WERI-Rb-1 (cell line): ENCODE measurements at regions not wholly inside any gene's neighbourhood (a gene's known extent, or its start where the extent isn't known, plus 50 kb on each side); places are given as distances from the start of the nearest gene placed in this dataset.

Source experiments
- DNase-seq: peaks from one replicate; pipeline ENCODE4 v3.0.0-alpha.2; 2020
- H3K27ac ChIP-seq: fragments of 250-450 bp; sonication (Bioruptor Pico); 2 replicates; pipeline ENCODE4 v1.5.1; 2020; ENCODE audit warnings: mild to moderate bottlenecking, moderate library complexity
- H3K27me3 ChIP-seq: fragments of 250-450 bp; sonication (Bioruptor Pico); 2 replicates; pipeline ENCODE4 v1.5.1; 2021; ENCODE audit warnings: mild to moderate bottlenecking, low read depth, moderate library complexity; ENCODE audit not compliant: insufficient read depth, severe bottlenecking
- H3K36me3 ChIP-seq: fragments of 250-450 bp; sonication (Bioruptor Pico); 2 replicates; pipeline ENCODE4 v1.5.1; 2020; ENCODE audit warnings: mild to moderate bottlenecking, moderate library complexity
- H3K4me3 ChIP-seq: 2 replicates; pipeline ENCODE4 v1.5.1; 2011; ENCODE audit warnings: low read depth, mild to moderate bottlenecking, control low read depth, low read length
- H3K9me3 ChIP-seq: fragments of 250-450 bp; sonication (Bioruptor Pico); 2 replicates; pipeline ENCODE4 v1.5.1; 2021; ENCODE audit warnings: mild to moderate bottlenecking, moderate library complexity; ENCODE audit not compliant: severe bottlenecking
- TF ChIP-seq, protein P1 (sequence below): IDR thresholded peaks from 2 replicates; pipeline ENCODE4 v1.5.1; 2011; ENCODE audit warnings: low read depth, mild to moderate bottlenecking, control low read depth, inconsistent platforms, low read length

DNA sequence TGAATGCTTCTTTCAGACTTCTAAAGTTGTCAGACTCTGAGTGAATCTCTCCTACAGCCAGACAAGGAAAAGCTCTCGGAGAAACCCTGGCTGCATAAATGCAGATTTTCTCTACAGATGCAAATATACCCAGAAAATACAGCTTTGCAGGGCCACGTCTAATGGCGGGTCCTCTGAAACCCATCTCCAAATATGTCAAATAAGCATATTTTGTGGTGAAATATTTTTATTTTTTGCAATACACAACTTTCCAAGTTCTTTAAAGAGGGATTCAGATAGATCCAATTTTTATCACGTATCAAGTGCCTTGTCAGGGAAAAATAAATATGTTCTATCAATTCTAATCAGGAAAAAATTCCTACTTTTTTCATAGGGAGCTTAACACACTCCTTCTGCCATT is 229.4 kb downstream of the SI start:
- no peaks in the 10 kb centered on the region for H3K27me3 ChIP-seq
- no peak overlapping the region for H3K4me3 ChIP-seq
- no peaks in the 10 kb centered on the region for H3K36me3 ChIP-seq
- no peak for DNase-seq
- no peaks in the 10 kb centered on the region for H3K9me3 ChIP-seq
- no peak overlapping the region for H3K27ac ChIP-seq
- TF ChIP-seq, protein P1, sequence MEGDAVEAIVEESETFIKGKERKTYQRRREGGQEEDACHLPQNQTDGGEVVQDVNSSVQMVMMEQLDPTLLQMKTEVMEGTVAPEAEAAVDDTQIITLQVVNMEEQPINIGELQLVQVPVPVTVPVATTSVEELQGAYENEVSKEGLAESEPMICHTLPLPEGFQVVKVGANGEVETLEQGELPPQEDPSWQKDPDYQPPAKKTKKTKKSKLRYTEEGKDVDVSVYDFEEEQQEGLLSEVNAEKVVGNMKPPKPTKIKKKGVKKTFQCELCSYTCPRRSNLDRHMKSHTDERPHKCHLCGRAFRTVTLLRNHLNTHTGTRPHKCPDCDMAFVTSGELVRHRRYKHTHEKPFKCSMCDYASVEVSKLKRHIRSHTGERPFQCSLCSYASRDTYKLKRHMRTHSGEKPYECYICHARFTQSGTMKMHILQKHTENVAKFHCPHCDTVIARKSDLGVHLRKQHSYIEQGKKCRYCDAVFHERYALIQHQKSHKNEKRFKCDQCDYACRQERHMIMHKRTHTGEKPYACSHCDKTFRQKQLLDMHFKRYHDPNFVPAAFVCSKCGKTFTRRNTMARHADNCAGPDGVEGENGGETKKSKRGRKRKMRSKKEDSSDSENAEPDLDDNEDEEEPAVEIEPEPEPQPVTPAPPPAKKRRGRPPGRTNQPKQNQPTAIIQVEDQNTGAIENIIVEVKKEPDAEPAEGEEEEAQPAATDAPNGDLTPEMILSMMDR = no peak

DNA sequence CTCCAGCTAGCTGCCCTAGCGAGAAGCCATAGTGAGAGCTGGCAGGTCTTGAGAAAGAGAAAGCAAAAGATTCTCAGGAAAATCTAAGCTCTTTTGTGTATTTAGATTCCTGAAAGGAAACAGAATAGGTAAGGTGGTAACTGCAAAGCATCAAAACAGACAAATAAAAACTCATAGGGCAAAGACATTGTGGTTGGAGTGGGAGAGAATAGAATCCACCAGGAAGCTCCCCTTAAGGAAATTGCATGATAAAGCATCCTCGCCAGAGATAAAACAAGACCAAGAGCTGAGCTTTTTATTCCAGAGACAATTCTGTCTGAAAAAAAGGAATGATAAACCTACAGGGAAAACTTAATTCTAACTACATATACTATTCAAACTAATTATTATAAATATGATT is 232.6 kb downstream of the SI start:
- H3K27me3 ChIP-seq = no peaks in the 10 kb centered on the region
- no peak overlapping the region for H3K4me3 ChIP-seq
- no peaks in the 10 kb centered on the region for H3K9me3 ChIP-seq
- no peaks in the 10 kb centered on the region for H3K36me3 ChIP-seq
- H3K27ac ChIP-seq = no peak overlapping the region
- no peak for DNase-seq
- TF ChIP-seq, protein P1 = no peak

DNA sequence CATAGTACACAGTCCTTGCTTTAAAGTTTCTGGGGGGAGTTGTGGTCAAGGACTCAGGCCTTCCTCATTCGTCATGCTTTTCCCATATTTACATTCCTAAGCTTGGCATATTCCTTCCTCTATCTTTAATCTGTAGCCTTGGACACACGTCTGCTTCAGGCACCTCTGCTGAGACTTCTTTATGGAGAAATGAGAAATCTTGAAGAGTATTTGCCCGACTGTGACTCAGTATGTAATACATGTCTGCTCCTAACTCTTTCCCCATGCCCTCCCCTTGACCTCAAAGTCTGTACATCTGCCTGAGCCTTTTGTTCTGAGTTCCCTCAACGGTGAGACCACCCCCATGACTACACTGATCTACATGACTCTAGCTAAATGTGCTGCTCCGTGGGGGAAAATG is 246.1 kb downstream of the SI start:
- DNase-seq = no peak
- Histone ChIP-seq H3K27me3 (no peaks in the 10 kb centered on the region), H3K36me3 (no peaks in the 10 kb centered on the region), H3K4me3 (no peak overlapping the region), H3K27ac (no peak overlapping the region), H3K9me3 (no peaks in the 10 kb centered on the region)
- TF ChIP-seq, protein P1 = no peak

DNA sequence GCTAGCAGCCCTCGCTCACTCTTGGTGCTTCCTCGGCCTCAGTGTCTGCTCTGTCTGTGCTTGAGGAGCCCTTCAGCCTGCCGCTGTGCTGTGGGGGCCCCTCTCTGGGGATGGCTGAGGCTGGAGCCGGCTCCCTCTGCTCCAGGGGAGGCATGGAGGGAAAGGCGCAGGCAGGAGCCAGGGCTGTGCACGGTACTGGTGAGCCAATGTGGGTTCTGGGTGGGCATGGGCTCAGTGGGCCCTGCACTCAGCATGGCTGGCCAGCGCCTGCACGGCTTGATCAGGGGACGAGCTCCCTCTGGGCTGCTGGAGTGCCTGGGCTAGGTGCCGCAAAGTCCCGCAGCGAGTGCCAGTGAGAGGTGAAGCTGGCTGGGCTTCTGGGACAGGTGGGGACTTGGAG is 260.0 kb downstream of the SI start:
- Histone ChIP-seq H3K4me3 (no peak overlapping the region), H3K9me3 (no peaks in the 10 kb centered on the region), H3K27me3 (no peaks in the 10 kb centered on the region), H3K27ac (no peak overlapping the region), H3K36me3 (no peaks in the 10 kb centered on the region)
- TF ChIP-seq, protein P1 = no peak
- no peak for DNase-seq

DNA sequence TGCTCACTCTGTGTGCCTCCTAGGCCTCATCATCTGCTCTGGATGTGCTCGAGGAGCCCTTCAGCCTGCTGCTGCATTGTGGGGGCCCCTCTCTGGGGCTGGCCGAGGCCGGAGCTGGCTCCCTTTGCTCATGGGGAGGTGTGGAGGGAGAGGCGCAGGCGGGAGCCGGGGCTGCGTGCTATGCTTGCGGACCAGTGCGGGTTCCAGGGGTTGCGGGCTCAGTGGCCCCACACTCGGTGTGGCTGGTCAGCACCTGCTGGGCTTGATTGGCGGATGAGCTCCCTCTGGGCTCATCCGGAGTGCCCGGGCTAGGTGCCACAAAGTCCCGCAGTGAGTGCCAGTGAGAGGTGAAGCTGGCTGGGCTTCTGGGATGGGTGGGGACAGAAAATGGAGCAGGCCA is 264.2 kb downstream of the SI start:
- Histone ChIP-seq H3K9me3 (no peaks in the 10 kb centered on the region), H3K27ac (no peak overlapping the region), H3K36me3 (no peaks in the 10 kb centered on the region), H3K27me3 (no peaks in the 10 kb centered on the region), H3K4me3 (no peak overlapping the region)
- TF ChIP-seq, protein P1 = no peak
- DNase-seq = no peak

DNA sequence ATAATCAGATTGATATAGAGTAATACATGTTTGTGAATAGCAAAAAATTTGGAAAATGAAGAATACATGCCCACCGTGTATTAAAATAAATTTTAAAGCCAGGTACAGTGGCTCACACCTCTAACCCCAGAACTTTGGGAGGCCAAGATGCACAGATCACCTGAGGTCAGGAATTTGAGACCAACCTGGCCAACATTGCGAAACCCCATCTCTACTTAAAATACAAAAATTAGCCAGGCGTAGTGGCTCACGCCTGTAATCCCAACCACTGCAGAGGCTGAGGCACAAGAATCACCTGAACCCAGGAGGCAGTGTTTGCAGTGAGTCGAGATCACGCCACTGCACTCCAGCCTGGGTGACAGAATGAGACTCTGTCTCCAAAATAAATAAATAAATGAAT is 266.3 kb downstream of the SI start:
- Histone ChIP-seq H3K27ac (no peak overlapping the region), H3K27me3 (no peaks in the 10 kb centered on the region), H3K9me3 (no peaks in the 10 kb centered on the region), H3K4me3 (no peak overlapping the region), H3K36me3 (no peaks in the 10 kb centered on the region)
- TF ChIP-seq, protein P1 = no peak
- DNase-seq = no peak
